ENCODE measurements at regions not wholly inside any gene's neighbourhood (a gene's known extent, or its start where the extent isn't known, plus 50 kb on each side); places are given as distances from the start of the nearest gene placed in this dataset.
A peak's percentile ranks its signal among the peaks of the same experiment; 100 is the strongest.

- Histone ChIP-seq H3K4me3 (ENCODE audit: insufficient read length, low read depth) (no peak overlapping the region), H3K9ac (ENCODE audit: insufficient read length, low read depth) (no peak overlapping the region), H3K27me3 (ENCODE audit: insufficient read depth, insufficient read length) (no peaks in the 10 kb centered on the region), H3K9me3 (ENCODE audit: insufficient read depth, low read length) (no peaks in the 10 kb centered on the region), H3K36me3 (ENCODE audit: insufficient read depth, insufficient read length, low read length) (no peaks in the 10 kb centered on the region), H3K4me1 (ENCODE audit: insufficient read depth, insufficient read length) (no peaks in the 10 kb centered on the region)
- TF ChIP-seq YY1 (IDR thresholded peaks at IDR 0.05; ENCODE audit: insufficient read depth, insufficient read length): no peak
- TF ChIP-seq ZNF274 (IDR thresholded peaks at IDR 0.05; ENCODE audit: low read depth, low read length): no peak
- TF ChIP-seq SUZ12 (IDR thresholded peaks at IDR 0.05; ENCODE audit: extremely low read depth, insufficient read depth, insufficient read length): no peak
- DNase-seq (ENCODE audit: low read depth, low spot score): no peak
Observed at GRCh38 chr18:6605115-6605869, 124.2 kb upstream of the ARHGAP28 start.

- H3K36me3 ChIP-seq (ENCODE audit: insufficient read depth, insufficient read length, low read length): no peaks in the 10 kb centered on the region
Observed at GRCh38 chr18:6606411-6607085, 123.0 kb upstream of the ARHGAP28 start.

GRCh38 chr18:6607343-6607742, 122.2 kb upstream of the ARHGAP28 start:
- Histone ChIP-seq H3K9ac (ENCODE audit: insufficient read length, low read depth) (no peak overlapping the region), H3K36me3 (ENCODE audit: insufficient read depth, insufficient read length, low read length) (no peaks in the 10 kb centered on the region), H3K4me1 (ENCODE audit: insufficient read depth, insufficient read length) (no peaks in the 10 kb centered on the region), H3K9me3 (ENCODE audit: insufficient read depth, low read length) (no peaks in the 10 kb centered on the region), H3K27me3 (ENCODE audit: insufficient read depth, insufficient read length) (no peaks in the 10 kb centered on the region), H3K4me3 (ENCODE audit: insufficient read length, low read depth) (no peak overlapping the region)
- DNase-seq (ENCODE audit: low read depth, low spot score): no peak
- TF ChIP-seq SUZ12 (IDR thresholded peaks at IDR 0.05; ENCODE audit: extremely low read depth, insufficient read depth, insufficient read length) (no peak), ZNF274 (IDR thresholded peaks at IDR 0.05; ENCODE audit: low read depth, low read length) (no peak), YY1 (IDR thresholded peaks at IDR 0.05; ENCODE audit: insufficient read depth, insufficient read length) (no peak)

More at GRCh38 chr18:6606411-6607085, 123.0 kb upstream of the ARHGAP28 start:
- TF ChIP-seq ZNF274 (IDR thresholded peaks at IDR 0.05; ENCODE audit: low read depth, low read length): no peak
- no peak for TF ChIP-seq YY1 (IDR thresholded peaks at IDR 0.05; ENCODE audit: insufficient read depth, insufficient read length)
- no peak for TF ChIP-seq SUZ12 (IDR thresholded peaks at IDR 0.05; ENCODE audit: extremely low read depth, insufficient read depth, insufficient read length)
- no peak overlapping the region for H3K9ac ChIP-seq (ENCODE audit: insufficient read length, low read depth)
- H3K4me3 ChIP-seq (ENCODE audit: insufficient read length, low read depth): no peak overlapping the region
- no peaks in the 10 kb centered on the region for H3K27me3 ChIP-seq (ENCODE audit: insufficient read depth, insufficient read length)
- no peaks in the 10 kb centered on the region for H3K4me1 ChIP-seq (ENCODE audit: insufficient read depth, insufficient read length)
- no peaks in the 10 kb centered on the region for H3K9me3 ChIP-seq (ENCODE audit: insufficient read depth, low read length)
- DNase-seq (ENCODE audit: low read depth, low spot score): peak; percentile 11

- no peak for TF ChIP-seq ZNF274 (IDR thresholded peaks at IDR 0.05; ENCODE audit: low read depth, low read length)
- no peak for TF ChIP-seq SUZ12 (IDR thresholded peaks at IDR 0.05; ENCODE audit: extremely low read depth, insufficient read depth, insufficient read length)
- TF ChIP-seq YY1 (IDR thresholded peaks at IDR 0.05; ENCODE audit: insufficient read depth, insufficient read length): no peak
- Histone ChIP-seq H3K9ac (ENCODE audit: insufficient read length, low read depth) (no peak overlapping the region), H3K4me3 (ENCODE audit: insufficient read length, low read depth) (no peak overlapping the region), H3K36me3 (ENCODE audit: insufficient read depth, insufficient read length, low read length) (no peaks in the 10 kb centered on the region), H3K27me3 (ENCODE audit: insufficient read depth, insufficient read length) (no peaks in the 10 kb centered on the region), H3K9me3 (ENCODE audit: insufficient read depth, low read length) (no peaks in the 10 kb centered on the region), H3K4me1 (ENCODE audit: insufficient read depth, insufficient read length) (no peaks in the 10 kb centered on the region)
- DNase-seq (ENCODE audit: low read depth, low spot score): no peak
Observed at GRCh38 chr18:6609666-6610264, 119.8 kb upstream of the ARHGAP28 start.

- Histone ChIP-seq H3K4me1 (ENCODE audit: insufficient read depth, insufficient read length) (no peaks in the 10 kb centered on the region), H3K27me3 (ENCODE audit: insufficient read depth, insufficient read length) (no peaks in the 10 kb centered on the region), H3K9me3 (ENCODE audit: insufficient read depth, low read length) (no peaks in the 10 kb centered on the region), H3K4me3 (ENCODE audit: insufficient read length, low read depth) (no peak overlapping the region), H3K36me3 (ENCODE audit: insufficient read depth, insufficient read length, low read length) (no peaks in the 10 kb centered on the region), H3K9ac (ENCODE audit: insufficient read length, low read depth) (no peak overlapping the region)
- TF ChIP-seq YY1 (IDR thresholded peaks at IDR 0.05; ENCODE audit: insufficient read depth, insufficient read length) (no peak), SUZ12 (IDR thresholded peaks at IDR 0.05; ENCODE audit: extremely low read depth, insufficient read depth, insufficient read length) (no peak), ZNF274 (IDR thresholded peaks at IDR 0.05; ENCODE audit: low read depth, low read length) (no peak)
- no peak for DNase-seq (ENCODE audit: low read depth, low spot score)
Observed at GRCh38 chr18:6610466-6610865, 119.0 kb upstream of the ARHGAP28 start.

GRCh38 chr18:6613581-6613980, 115.9 kb upstream of the ARHGAP28 start:
- Histone ChIP-seq H3K9me3 (ENCODE audit: insufficient read depth, low read length) (no peaks in the 10 kb centered on the region), H3K36me3 (ENCODE audit: insufficient read depth, insufficient read length, low read length) (no peaks in the 10 kb centered on the region), H3K4me3 (ENCODE audit: insufficient read length, low read depth) (no peak overlapping the region), H3K9ac (ENCODE audit: insufficient read length, low read depth) (no peak overlapping the region), H3K4me1 (ENCODE audit: insufficient read depth, insufficient read length) (no peaks in the 10 kb centered on the region), H3K27me3 (ENCODE audit: insufficient read depth, insufficient read length) (no peaks in the 10 kb centered on the region)
- TF ChIP-seq SUZ12 (IDR thresholded peaks at IDR 0.05; ENCODE audit: extremely low read depth, insufficient read depth, insufficient read length) (no peak), YY1 (IDR thresholded peaks at IDR 0.05; ENCODE audit: insufficient read depth, insufficient read length) (no peak), ZNF274 (IDR thresholded peaks at IDR 0.05; ENCODE audit: low read depth, low read length) (no peak)
- peak; percentile 67 for DNase-seq (ENCODE audit: low read depth, low spot score)

- no peak overlapping the region for H3K4me3 ChIP-seq (ENCODE audit: insufficient read length, low read depth)
- no peak for TF ChIP-seq ZNF274 (IDR thresholded peaks at IDR 0.05; ENCODE audit: low read depth, low read length)
- no peak for TF ChIP-seq YY1 (IDR thresholded peaks at IDR 0.05; ENCODE audit: insufficient read depth, insufficient read length)
- H3K27me3 ChIP-seq (ENCODE audit: insufficient read depth, insufficient read length): no peaks in the 10 kb centered on the region
- H3K9ac ChIP-seq (ENCODE audit: insufficient read length, low read depth): no peak overlapping the region
- H3K36me3 ChIP-seq (ENCODE audit: insufficient read depth, insufficient read length, low read length): no peaks in the 10 kb centered on the region
- H3K9me3 ChIP-seq (ENCODE audit: insufficient read depth, low read length): no peaks in the 10 kb centered on the region
- no peaks in the 10 kb centered on the region for H3K4me1 ChIP-seq (ENCODE audit: insufficient read depth, insufficient read length)
- no peak for DNase-seq (ENCODE audit: low read depth, low spot score)
Observed at GRCh38 chr18:6614952-6615351, 114.6 kb upstream of the ARHGAP28 start.

Data from NT2/D1 (cell line).